ENCODE measurements at regions not wholly inside any gene's neighbourhood (a gene's known extent, or its start where the extent isn't known, plus 50 kb on each side); places are given as distances from the start of the nearest gene placed in this dataset.
A peak's percentile ranks its signal among the peaks of the same experiment; 100 is the strongest.

DNA sequence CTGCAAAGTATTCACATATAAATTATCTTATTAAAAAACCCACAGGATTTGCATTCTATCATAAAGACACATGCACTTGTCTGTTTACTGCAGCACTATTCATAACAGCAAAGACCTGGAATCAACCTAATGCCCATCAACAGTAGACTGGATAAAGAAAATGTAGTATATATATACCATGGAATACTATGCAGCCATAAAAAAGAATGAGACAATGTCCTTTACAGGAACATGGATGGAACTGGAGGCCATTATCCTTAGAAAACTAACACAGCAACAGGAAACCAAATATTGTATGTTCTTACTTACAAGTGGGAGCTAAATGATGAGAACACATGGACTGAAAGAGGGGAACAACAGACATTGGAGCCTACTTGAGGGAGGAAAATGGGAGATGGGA lies 97.0 kb downstream of the FAM217A start:
- TF ChIP-seq, protein P1, sequence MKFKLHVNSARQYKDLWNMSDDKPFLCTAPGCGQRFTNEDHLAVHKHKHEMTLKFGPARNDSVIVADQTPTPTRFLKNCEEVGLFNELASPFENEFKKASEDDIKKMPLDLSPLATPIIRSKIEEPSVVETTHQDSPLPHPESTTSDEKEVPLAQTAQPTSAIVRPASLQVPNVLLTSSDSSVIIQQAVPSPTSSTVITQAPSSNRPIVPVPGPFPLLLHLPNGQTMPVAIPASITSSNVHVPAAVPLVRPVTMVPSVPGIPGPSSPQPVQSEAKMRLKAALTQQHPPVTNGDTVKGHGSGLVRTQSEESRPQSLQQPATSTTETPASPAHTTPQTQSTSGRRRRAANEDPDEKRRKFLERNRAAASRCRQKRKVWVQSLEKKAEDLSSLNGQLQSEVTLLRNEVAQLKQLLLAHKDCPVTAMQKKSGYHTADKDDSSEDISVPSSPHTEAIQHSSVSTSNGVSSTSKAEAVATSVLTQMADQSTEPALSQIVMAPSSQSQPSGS (tag by site-specific recombination; IDR thresholded peaks at IDR 0.05; ENCODE audit: low read depth) = no peak
- TF ChIP-seq, protein P2, sequence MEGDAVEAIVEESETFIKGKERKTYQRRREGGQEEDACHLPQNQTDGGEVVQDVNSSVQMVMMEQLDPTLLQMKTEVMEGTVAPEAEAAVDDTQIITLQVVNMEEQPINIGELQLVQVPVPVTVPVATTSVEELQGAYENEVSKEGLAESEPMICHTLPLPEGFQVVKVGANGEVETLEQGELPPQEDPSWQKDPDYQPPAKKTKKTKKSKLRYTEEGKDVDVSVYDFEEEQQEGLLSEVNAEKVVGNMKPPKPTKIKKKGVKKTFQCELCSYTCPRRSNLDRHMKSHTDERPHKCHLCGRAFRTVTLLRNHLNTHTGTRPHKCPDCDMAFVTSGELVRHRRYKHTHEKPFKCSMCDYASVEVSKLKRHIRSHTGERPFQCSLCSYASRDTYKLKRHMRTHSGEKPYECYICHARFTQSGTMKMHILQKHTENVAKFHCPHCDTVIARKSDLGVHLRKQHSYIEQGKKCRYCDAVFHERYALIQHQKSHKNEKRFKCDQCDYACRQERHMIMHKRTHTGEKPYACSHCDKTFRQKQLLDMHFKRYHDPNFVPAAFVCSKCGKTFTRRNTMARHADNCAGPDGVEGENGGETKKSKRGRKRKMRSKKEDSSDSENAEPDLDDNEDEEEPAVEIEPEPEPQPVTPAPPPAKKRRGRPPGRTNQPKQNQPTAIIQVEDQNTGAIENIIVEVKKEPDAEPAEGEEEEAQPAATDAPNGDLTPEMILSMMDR (tag by site-specific recombination; IDR thresholded peaks at IDR 0.05) = no peak
- TF ChIP-seq ZNF366 (tag by site-specific recombination; conservative IDR thresholded peaks at IDR 0.05) = no peak
- TF ChIP-seq, protein P3, sequence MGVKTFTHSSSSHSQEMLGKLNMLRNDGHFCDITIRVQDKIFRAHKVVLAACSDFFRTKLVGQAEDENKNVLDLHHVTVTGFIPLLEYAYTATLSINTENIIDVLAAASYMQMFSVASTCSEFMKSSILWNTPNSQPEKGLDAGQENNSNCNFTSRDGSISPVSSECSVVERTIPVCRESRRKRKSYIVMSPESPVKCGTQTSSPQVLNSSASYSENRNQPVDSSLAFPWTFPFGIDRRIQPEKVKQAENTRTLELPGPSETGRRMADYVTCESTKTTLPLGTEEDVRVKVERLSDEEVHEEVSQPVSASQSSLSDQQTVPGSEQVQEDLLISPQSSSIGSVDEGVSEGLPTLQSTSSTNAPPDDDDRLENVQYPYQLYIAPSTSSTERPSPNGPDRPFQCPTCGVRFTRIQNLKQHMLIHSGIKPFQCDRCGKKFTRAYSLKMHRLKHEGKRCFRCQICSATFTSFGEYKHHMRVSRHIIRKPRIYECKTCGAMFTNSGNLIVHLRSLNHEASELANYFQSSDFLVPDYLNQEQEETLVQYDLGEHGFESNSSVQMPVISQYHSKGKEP (tag by site-specific recombination; IDR thresholded peaks at IDR 0.05) = no peak
- TF ChIP-seq YY1 (tag by site-specific recombination; IDR thresholded peaks at IDR 0.05) = no peak
- TF ChIP-seq, protein P4, sequence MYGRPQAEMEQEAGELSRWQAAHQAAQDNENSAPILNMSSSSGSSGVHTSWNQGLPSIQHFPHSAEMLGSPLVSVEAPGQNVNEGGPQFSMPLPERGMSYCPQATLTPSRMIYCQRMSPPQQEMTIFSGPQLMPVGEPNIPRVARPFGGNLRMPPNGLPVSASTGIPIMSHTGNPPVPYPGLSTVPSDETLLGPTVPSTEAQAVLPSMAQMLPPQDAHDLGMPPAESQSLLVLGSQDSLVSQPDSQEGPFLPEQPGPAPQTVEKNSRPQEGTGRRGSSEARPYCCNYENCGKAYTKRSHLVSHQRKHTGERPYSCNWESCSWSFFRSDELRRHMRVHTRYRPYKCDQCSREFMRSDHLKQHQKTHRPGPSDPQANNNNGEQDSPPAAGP (tag by site-specific recombination; IDR thresholded peaks at IDR 0.05) = no peak
- TF ChIP-seq ZNF146 (tag by site-specific recombination; IDR thresholded peaks at IDR 0.05) = peak; percentile 93
- no peak for TF ChIP-seq ZBTB20 (tag by site-specific recombination; IDR thresholded peaks at IDR 0.05)
